Stomach smooth muscle (tissue), 2 donors: ENCODE measurements at regions not wholly inside any gene's neighbourhood (a gene's known extent, or its start where the extent isn't known, plus 50 kb on each side); places are given as distances from the start of the nearest gene placed in this dataset.

Experiments used
- H3K27ac ChIP-seq: one replicate; pipeline ENCODE4 v1.7.0; 2013; ENCODE audit warnings: mild to moderate bottlenecking, low read length, inconsistent platforms
- H3K27me3 ChIP-seq, 2 donors: one replicate each; pipeline ENCODE4 v1.7.0; 2013; ENCODE audit warnings: low read length in 2 of 2; ENCODE audit not compliant: insufficient read depth in 2 of 2, control insufficient read depth in 1 of 2
- H3K36me3 ChIP-seq, 2 donors: one replicate each; pipeline ENCODE4 v1.7.0; 2013; ENCODE audit warnings: low read length in 2 of 2; ENCODE audit not compliant: control insufficient read depth in 2 of 2, insufficient read depth in 2 of 2
- H3K4me1 ChIP-seq: one replicate; pipeline ENCODE4 v1.7.0; 2013; ENCODE audit warnings: low read length; ENCODE audit not compliant: control insufficient read depth, insufficient read depth
- H3K4me3 ChIP-seq, 2 donors: one replicate each; pipeline ENCODE4 v1.7.0; 2013; ENCODE audit warnings: low read length in 2 of 2
- H3K9ac ChIP-seq, 2 donors: one replicate each; pipeline ENCODE4 v1.7.0; 2013; ENCODE audit warnings: low read length in 2 of 2, mild to moderate bottlenecking in 1 of 2
- H3K9me3 ChIP-seq, 2 donors: one replicate each; pipeline ENCODE4 v1.7.0; 2013; ENCODE audit warnings: low read length in 2 of 2; ENCODE audit not compliant: control insufficient read depth in 2 of 2
- donor health status: healthy.
- donor health status: Pancreatic carcinoma.

GRCh38 chr2:15729709-15730544 lies 138.3 kb downstream of the DDX1 start:
- no peak overlapping the region for H3K27ac ChIP-seq
- peaks cover 26% of the 10 kb centered on the region for H3K4me1 ChIP-seq
- no peaks in the 10 kb centered on the region for H3K27me3 ChIP-seq
- H3K9ac ChIP-seq = no peak overlapping the region
- no peaks in the 10 kb centered on the region for H3K36me3 ChIP-seq
- no peak overlapping the region for H3K4me3 ChIP-seq
- H3K9me3 ChIP-seq = no peaks in the 10 kb centered on the region

GRCh38 chr2:15730545-15731212 lies 139.0 kb downstream of the DDX1 start:
- H3K9me3 ChIP-seq = no peaks in the 10 kb centered on the region
- peaks cover 27% of the 10 kb centered on the region for H3K4me1 ChIP-seq
- no peak overlapping the region for H3K9ac ChIP-seq
- H3K27me3 ChIP-seq = no peaks in the 10 kb centered on the region
- H3K4me3 ChIP-seq = peak overlapping the region in 1 of 2 donors; percentile 8
- H3K36me3 ChIP-seq = no peaks in the 10 kb centered on the region
- H3K27ac ChIP-seq = no peak overlapping the region

- Histone ChIP-seq H3K9me3 (no peaks in the 10 kb centered on the region), H3K27me3 (no peaks in the 10 kb centered on the region), H3K4me1 (peaks cover 27% of the 10 kb centered on the region), H3K4me3 (no peak overlapping the region), H3K9ac (no peak overlapping the region), H3K27ac (no peak overlapping the region), H3K36me3 (no peaks in the 10 kb centered on the region)
These were observed 139.7 kb downstream of the DDX1 start for GRCh38 chr2:15731213-15731888.

- H3K27ac ChIP-seq = no peak overlapping the region
- H3K27me3 ChIP-seq = no peaks in the 10 kb centered on the region
- no peaks in the 10 kb centered on the region for H3K36me3 ChIP-seq
- no peaks in the 10 kb centered on the region for H3K9me3 ChIP-seq
- no peak overlapping the region for H3K4me3 ChIP-seq
- no peak overlapping the region for H3K9ac ChIP-seq
- peaks cover 27% of the 10 kb centered on the region for H3K4me1 ChIP-seq
These were observed 140.2 kb downstream of the DDX1 start for GRCh38 chr2:15731889-15732271.

- H3K4me3 ChIP-seq = no peak overlapping the region
- peaks cover 0 to 3% of the 10 kb centered on the region in 2 donors for H3K9me3 ChIP-seq
- no peaks in the 10 kb centered on the region for H3K27me3 ChIP-seq
- peaks cover 27% of the 10 kb centered on the region for H3K4me1 ChIP-seq
- no peak overlapping the region for H3K27ac ChIP-seq
- no peak overlapping the region for H3K9ac ChIP-seq
- no peaks in the 10 kb centered on the region for H3K36me3 ChIP-seq
These were observed 140.8 kb downstream of the DDX1 start for GRCh38 chr2:15732341-15733077.

GRCh38 chr2:15733867-15734673 lies 142.4 kb downstream of the DDX1 start:
- Histone ChIP-seq H3K4me1 (peaks cover 27% of the 10 kb centered on the region), H3K27me3 (no peaks in the 10 kb centered on the region), H3K27ac (no peak overlapping the region), H3K36me3 (no peaks in the 10 kb centered on the region), H3K4me3 (peak overlapping the region in 1 of 2 donors; percentile 28), H3K9ac (no peak overlapping the region), H3K9me3 (peaks cover 0 to 3% of the 10 kb centered on the region in 2 donors)

GRCh38 chr2:15734674-15735483 lies 143.2 kb downstream of the DDX1 start:
- H3K4me3 ChIP-seq = no peak overlapping the region
- no peak overlapping the region for H3K9ac ChIP-seq
- no peaks in the 10 kb centered on the region for H3K36me3 ChIP-seq
- H3K4me1 ChIP-seq = peaks cover 27% of the 10 kb centered on the region
- peaks cover 0 to 3% of the 10 kb centered on the region in 2 donors for H3K9me3 ChIP-seq
- no peaks in the 10 kb centered on the region for H3K27me3 ChIP-seq
- no peak overlapping the region for H3K27ac ChIP-seq

GRCh38 chr2:15735484-15736326 lies 144.0 kb downstream of the DDX1 start:
- H3K9me3 ChIP-seq = peaks cover 0 to 3% of the 10 kb centered on the region in 2 donors
- H3K27me3 ChIP-seq = no peaks in the 10 kb centered on the region
- no peak overlapping the region for H3K9ac ChIP-seq
- no peak overlapping the region for H3K4me3 ChIP-seq
- H3K36me3 ChIP-seq = no peaks in the 10 kb centered on the region
- no peak overlapping the region for H3K27ac ChIP-seq
- H3K4me1 ChIP-seq = peaks cover 21% of the 10 kb centered on the region
